ENCODE measurements at regions not wholly inside any gene's neighbourhood (a gene's known extent, or its start where the extent isn't known, plus 50 kb on each side); places are given as distances from the start of the nearest gene placed in this dataset.

- TF ChIP-seq RAD21 (IDR thresholded peaks at IDR 0.05; ENCODE audit: low read length) (no peak), POLR2A (IDR thresholded peaks at IDR 0.05; ENCODE audit: low read depth, low read length) (no peak)
- TF ChIP-seq, protein P1, sequence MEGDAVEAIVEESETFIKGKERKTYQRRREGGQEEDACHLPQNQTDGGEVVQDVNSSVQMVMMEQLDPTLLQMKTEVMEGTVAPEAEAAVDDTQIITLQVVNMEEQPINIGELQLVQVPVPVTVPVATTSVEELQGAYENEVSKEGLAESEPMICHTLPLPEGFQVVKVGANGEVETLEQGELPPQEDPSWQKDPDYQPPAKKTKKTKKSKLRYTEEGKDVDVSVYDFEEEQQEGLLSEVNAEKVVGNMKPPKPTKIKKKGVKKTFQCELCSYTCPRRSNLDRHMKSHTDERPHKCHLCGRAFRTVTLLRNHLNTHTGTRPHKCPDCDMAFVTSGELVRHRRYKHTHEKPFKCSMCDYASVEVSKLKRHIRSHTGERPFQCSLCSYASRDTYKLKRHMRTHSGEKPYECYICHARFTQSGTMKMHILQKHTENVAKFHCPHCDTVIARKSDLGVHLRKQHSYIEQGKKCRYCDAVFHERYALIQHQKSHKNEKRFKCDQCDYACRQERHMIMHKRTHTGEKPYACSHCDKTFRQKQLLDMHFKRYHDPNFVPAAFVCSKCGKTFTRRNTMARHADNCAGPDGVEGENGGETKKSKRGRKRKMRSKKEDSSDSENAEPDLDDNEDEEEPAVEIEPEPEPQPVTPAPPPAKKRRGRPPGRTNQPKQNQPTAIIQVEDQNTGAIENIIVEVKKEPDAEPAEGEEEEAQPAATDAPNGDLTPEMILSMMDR (conservative IDR thresholded peaks at IDR 0.05; ENCODE audit: low read depth, low read length): no peak
These were observed 238.7 kb upstream of the ZFHX3 start for GRCh38 chr16:73286346-73287267.
